NB4 (cell line): ENCODE measurements at regions not wholly inside any gene's neighbourhood (a gene's known extent, or its start where the extent isn't known, plus 50 kb on each side); places are given as distances from the start of the nearest gene placed in this dataset.

Experiments
- CTCF ChIP-seq: IDR thresholded peaks from one replicate; pipeline ENCODE4 v1.5.1; 2012; ENCODE audit warnings: low read depth, low read length
- MAX ChIP-seq: IDR thresholded peaks from 2 replicates; pipeline ENCODE4 v1.6.1; 2011; ENCODE audit warnings: low read depth, low read length
- MYC ChIP-seq: IDR thresholded peaks from 2 replicates; pipeline ENCODE4 v1.6.1; 2011; ENCODE audit warnings: low read depth, low read length
- POLR2A ChIP-seq: IDR thresholded peaks from 2 replicates; pipeline ENCODE4 v1.6.1; 2011; ENCODE audit warnings: mild to moderate bottlenecking; ENCODE audit not compliant: insufficient read length; ENCODE audit errors: extremely low read depth

- TF ChIP-seq CTCF = no peak
- no peak for TF ChIP-seq POLR2A
- no peak for TF ChIP-seq MYC
- TF ChIP-seq MAX = no peak
These were observed 145.2 kb downstream of the PDHA2 start for GRCh38 chr4:95985051-95985450.
